Naive thymus-derived CD4-positive, alpha-beta T cell (primary cell): ENCODE measurements at regions not wholly inside any gene's neighbourhood (a gene's known extent, or its start where the extent isn't known, plus 50 kb on each side); places are given as distances from the start of the nearest gene placed in this dataset.
A peak's percentile ranks its signal among the peaks of the same experiment; 100 is the strongest.

Experiments used
- ATAC-seq: fragments of 150-1000 bp; cut with Tn5 transposase; 2 replicates; pipeline ENCODE4 v1.10.0; 2021; ENCODE audit warnings: mild to moderate bottlenecking, moderate library complexity
- CTCF ChIA-PET: fragments of 350-600 bp; sonication (Branson Sonifier 250); formaldehyde crosslinking; loops from one replicate; lab custom pipeline; 2021; ENCODE audit warnings: antibody characterized with exemption; lab: Charles Lee
- POLR2A ChIA-PET: fragments of 350-600 bp; sonication (Branson Sonifier 250); formaldehyde crosslinking; loops from one replicate; lab custom pipeline; 2021; ENCODE audit warnings: antibody characterized with exemption, inconsistent platforms; lab: Charles Lee
- DNase-seq, 9 donors: peaks; one replicate each; pipeline versions ENCODE4 v3.0.0 to v3.0.0-alpha.2; 2020 to 2022; ENCODE audit warnings: mixed read lengths in 1 of 9
- H3K27ac ChIP-seq: one replicate; pipeline ENCODE4 v1.7.0; 2013; ENCODE audit warnings: mild to moderate bottlenecking, low read depth, low read length, moderate library complexity
- H3K27me3 ChIP-seq, 2 donors: one replicate each; pipeline ENCODE4 v1.7.0; 2013; ENCODE audit warnings: low read length in 2 of 2, mild to moderate bottlenecking in 2 of 2, moderate library complexity in 2 of 2; ENCODE audit not compliant: control insufficient read depth in 2 of 2, insufficient read depth in 2 of 2
- H3K36me3 ChIP-seq, 3 experiments: 1 replicate in 2 of 3; 2 replicates in 1 of 3; pipeline ENCODE4 v1.7.0; 2013; ENCODE audit warnings: low read length in 3 of 3, mild to moderate bottlenecking in 3 of 3, moderate library complexity in 1 of 3; ENCODE audit not compliant: insufficient read depth in 3 of 3, control insufficient read depth in 2 of 3
- H3K4me1 ChIP-seq, 2 donors: one replicate each; pipeline ENCODE4 v1.7.0; 2013; ENCODE audit warnings: low read length in 2 of 2, mild to moderate bottlenecking in 2 of 2, moderate library complexity in 1 of 2; ENCODE audit not compliant: control insufficient read depth in 2 of 2, insufficient read depth in 2 of 2
- H3K4me3 ChIP-seq: 2 replicates; pipeline ENCODE4 v1.7.0; 2013; ENCODE audit warnings: mild to moderate bottlenecking, low read length
- H3K9me3 ChIP-seq, 3 experiments: 1 replicate in 2 of 3; 2 replicates in 1 of 3; pipeline ENCODE4 v1.7.0; 2013; ENCODE audit warnings: low read length in 3 of 3; ENCODE audit not compliant: control insufficient read depth in 2 of 3
- H3K27ac Mint-ChIP-seq, 9 donors: one replicate each; pipeline ENCODE4 v1.8.0; 2020 to 2022; ENCODE audit warnings: mixed read lengths in 9 of 9, mild to moderate bottlenecking in 8 of 9, moderate library complexity in 5 of 9, inconsistent platforms in 2 of 9
- H3K27me3 Mint-ChIP-seq, 5 donors: one replicate each; pipeline ENCODE4 v1.8.0; 2021 to 2022; ENCODE audit warnings: mixed read lengths in 5 of 5, mild to moderate bottlenecking in 1 of 5
- H3K36me3 Mint-ChIP-seq, 5 donors: one replicate each; pipeline ENCODE4 v1.8.0; 2020 to 2022; ENCODE audit warnings: mixed read lengths in 5 of 5, mild to moderate bottlenecking in 3 of 5, inconsistent platforms in 1 of 5
- H3K4me1 Mint-ChIP-seq, 7 donors: one replicate each; pipeline ENCODE4 v1.8.0; 2020 to 2022; ENCODE audit warnings: mixed read lengths in 7 of 7, mild to moderate bottlenecking in 3 of 7, inconsistent platforms in 1 of 7
- H3K4me3 Mint-ChIP-seq, 10 donors: one replicate each; pipeline ENCODE4 v1.8.0; 2020 to 2022; ENCODE audit warnings: mild to moderate bottlenecking in 10 of 10, mixed read lengths in 10 of 10, moderate library complexity in 6 of 10, inconsistent platforms in 2 of 10
- H3K9me3 Mint-ChIP-seq, 11 donors: one replicate each; pipeline ENCODE4 v1.8.0; 2020 to 2022; ENCODE audit warnings: mixed read lengths in 11 of 11, mild to moderate bottlenecking in 4 of 11, inconsistent platforms in 1 of 11, moderate library complexity in 1 of 11
- intact Hi-C, 2 donors: fragments of 100-400 bp; cut with micrococcal nuclease; formaldehyde crosslinking; loops; one replicate each; pipeline ENCODE4 v1.15.1; 2023

GRCh38 chr5:62689599-62690368 lies 111.2 kb downstream of the LRRC70 start:
- H3K4me3 Mint-ChIP-seq: peak overlapping the region in 8 of 10 donors; percentile 11 to 73 (median 53)
- POLR2A ChIA-PET: no interaction called here
- Histone ChIP-seq H3K27me3 (no peaks in the 10 kb centered on the region), H3K9me3 (no peaks in the 10 kb centered on the region), H3K4me1 (no peaks in the 10 kb centered on the region), H3K27ac (no peak overlapping the region), H3K4me3 (no peak overlapping the region), H3K36me3 (no peaks in the 10 kb centered on the region)
- H3K27me3 Mint-ChIP-seq: no peaks in the 10 kb centered on the region
- H3K27ac Mint-ChIP-seq: peak overlapping the region in 1 of 9 donors; percentile 56
- intact Hi-C loops: no loop called here
- ATAC-seq: no peak
- CTCF ChIA-PET: no interaction called here
- no peaks in the 10 kb centered on the region for H3K36me3 Mint-ChIP-seq
- no peak for DNase-seq
- peaks cover 0 to 11% (median 0%) of the 10 kb centered on the region in 11 donors for H3K9me3 Mint-ChIP-seq
- peaks cover 0 to 10% (median 7%) of the 10 kb centered on the region in 7 donors for H3K4me1 Mint-ChIP-seq

GRCh38 chr5:62686692-62687091 lies 108.1 kb downstream of the LRRC70 start:
- intact Hi-C loops: no loop called here
- H3K4me3 Mint-ChIP-seq: no peak overlapping the region
- ATAC-seq (no peak), DNase-seq (no peak)
- peaks cover 0 to 10% (median 7%) of the 10 kb centered on the region in 7 donors for H3K4me1 Mint-ChIP-seq
- H3K27ac Mint-ChIP-seq: no peak overlapping the region
- H3K36me3 Mint-ChIP-seq: no peaks in the 10 kb centered on the region
- ChIA-PET POLR2A (no interaction called here), CTCF (no interaction called here)
- Histone ChIP-seq H3K27ac (no peak overlapping the region), H3K4me1 (no peaks in the 10 kb centered on the region), H3K9me3 (no peaks in the 10 kb centered on the region), H3K27me3 (no peaks in the 10 kb centered on the region), H3K36me3 (no peaks in the 10 kb centered on the region), H3K4me3 (no peak overlapping the region)
- H3K27me3 Mint-ChIP-seq: no peaks in the 10 kb centered on the region
- peaks cover 0 to 11% (median 0%) of the 10 kb centered on the region in 11 donors for H3K9me3 Mint-ChIP-seq

- Histone ChIP-seq H3K27me3 (no peaks in the 10 kb centered on the region), H3K4me3 (no peak overlapping the region), H3K27ac (no peak overlapping the region), H3K36me3 (no peaks in the 10 kb centered on the region), H3K9me3 (no peaks in the 10 kb centered on the region), H3K4me1 (no peaks in the 10 kb centered on the region)
- no peaks in the 10 kb centered on the region for H3K36me3 Mint-ChIP-seq
- H3K9me3 Mint-ChIP-seq: peaks cover 0 to 8% (median 0%) of the 10 kb centered on the region in 11 donors
- peaks cover 0 to 7% (median 6%) of the 10 kb centered on the region in 7 donors for H3K4me1 Mint-ChIP-seq
- ATAC-seq (no peak), DNase-seq (no peak)
- H3K4me3 Mint-ChIP-seq: no peak overlapping the region
- peaks cover 0 to 2% (median 0%) of the 10 kb centered on the region in 5 donors for H3K27me3 Mint-ChIP-seq
- intact Hi-C loops: no loop called here
- H3K27ac Mint-ChIP-seq: no peak overlapping the region
- POLR2A ChIA-PET: no interaction called here
- CTCF ChIA-PET: no interaction called here
These were observed 106.6 kb downstream of the LRRC70 start for GRCh38 chr5:62685221-62685620.

- H3K36me3 ChIP-seq: no peaks in the 10 kb centered on the region
- H3K9me3 Mint-ChIP-seq: peaks cover 0 to 13% (median 4%) of the 10 kb centered on the region in 11 donors
- intact Hi-C loops: no loop called here
- H3K27me3 Mint-ChIP-seq: peaks cover 0 to 2% (median 0%) of the 10 kb centered on the region in 5 donors
- ChIA-PET POLR2A (no interaction called here), CTCF (no interaction called here)
- DNase-seq: no peak
- H3K4me3 ChIP-seq: no peak overlapping the region
- H3K27ac ChIP-seq: no peak overlapping the region
- H3K27me3 ChIP-seq: no peaks in the 10 kb centered on the region
- no peaks in the 10 kb centered on the region for H3K4me1 Mint-ChIP-seq
- peaks cover 0 to 5% (median 0%) of the 10 kb centered on the region in 5 donors for H3K36me3 Mint-ChIP-seq
- no peaks in the 10 kb centered on the region for H3K9me3 ChIP-seq
- no peaks in the 10 kb centered on the region for H3K4me1 ChIP-seq
- no peak overlapping the region for H3K4me3 Mint-ChIP-seq
- H3K27ac Mint-ChIP-seq: no peak overlapping the region
- ATAC-seq: no peak
These were observed 105.7 kb downstream of the LRRC70 start for GRCh38 chr5:62684310-62684709.

GRCh38 chr5:62682059-62682458 lies 103.4 kb downstream of the LRRC70 start:
- H3K4me1 Mint-ChIP-seq: no peaks in the 10 kb centered on the region
- H3K9me3 Mint-ChIP-seq: peaks cover 2 to 25% (median 12%) of the 10 kb centered on the region in 11 donors
- H3K4me3 Mint-ChIP-seq: no peak overlapping the region
- no peak overlapping the region for H3K27ac Mint-ChIP-seq
- H3K36me3 Mint-ChIP-seq: peaks cover 0 to 11% (median 0%) of the 10 kb centered on the region in 5 donors
- H3K27me3 Mint-ChIP-seq: peaks cover 0 to 2% (median 0%) of the 10 kb centered on the region in 5 donors
- ChIA-PET POLR2A (no interaction called here), CTCF (no interaction called here)
- intact Hi-C loops: no loop called here
- no peaks in the 10 kb centered on the region for H3K36me3 ChIP-seq
- H3K9me3 ChIP-seq: no peaks in the 10 kb centered on the region
- H3K4me1 ChIP-seq: no peaks in the 10 kb centered on the region
- H3K27me3 ChIP-seq: no peaks in the 10 kb centered on the region
- DNase-seq (no peak), ATAC-seq (no peak)
- H3K4me3 ChIP-seq: no peak overlapping the region
- no peak overlapping the region for H3K27ac ChIP-seq

- no peaks in the 10 kb centered on the region for H3K4me1 Mint-ChIP-seq
- intact Hi-C loops: no loop called here
These were observed 102.7 kb downstream of the LRRC70 start for GRCh38 chr5:62681117-62681850.

More at GRCh38 chr5:62681117-62681850, 102.7 kb downstream of the LRRC70 start:
- ChIA-PET CTCF (no interaction called here), POLR2A (no interaction called here)
- no peak overlapping the region for H3K27ac ChIP-seq
- DNase-seq: no peak
- Mint-ChIP-seq H3K27ac (no peak overlapping the region), H3K27me3 (peaks cover 0 to 5% (median 0%) of the 10 kb centered on the region in 5 donors), H3K4me3 (no peak overlapping the region), H3K36me3 (peaks cover 0 to 11% (median 0%) of the 10 kb centered on the region in 5 donors), H3K9me3 (peaks cover 5 to 30% (median 11%) of the 10 kb centered on the region in 11 donors)
- H3K36me3 ChIP-seq: no peaks in the 10 kb centered on the region
- no peak for ATAC-seq
- H3K4me3 ChIP-seq: no peak overlapping the region
- no peaks in the 10 kb centered on the region for H3K4me1 ChIP-seq
- H3K27me3 ChIP-seq: no peaks in the 10 kb centered on the region
- no peaks in the 10 kb centered on the region for H3K9me3 ChIP-seq
